CD4-positive, alpha-beta T cell (primary cell): ENCODE measurements at regions not wholly inside any gene's neighbourhood (a gene's known extent, or its start where the extent isn't known, plus 50 kb on each side); places are given as distances from the start of the nearest gene placed in this dataset.

ENCODE experiments used
- ATAC-seq: fragments of 200-7000 bp; cut with Tn5 transposase; one replicate; pipeline ENCODE4 v1.10.0; 2022; ENCODE audit warnings: mild to moderate bottlenecking; ENCODE audit not compliant: poor library complexity
- CTCF ChIA-PET: fragments of 350-600 bp; sonication (Branson Sonifier 250); formaldehyde crosslinking; loops from one replicate; lab custom pipeline; 2021; ENCODE audit warnings: antibody characterized with exemption, inconsistent platforms; lab: Charles Lee
- POLR2A ChIA-PET: fragments of 350-600 bp; sonication (Branson Sonifier 250); formaldehyde crosslinking; loops from one replicate; lab custom pipeline; 2021; ENCODE audit warnings: antibody characterized with exemption, inconsistent platforms; lab: Charles Lee
- DNase-seq, 14 experiments: peaks; one replicate each; pipeline ENCODE4 v3.0.0-alpha.2; 2013 to 2020; ENCODE audit warnings: mixed read lengths in 2 of 14
- H3K27ac ChIP-seq, 2 donors: one replicate each; pipeline versions ENCODE4 v1.5.1 to v1.7.0; 2013; ENCODE audit warnings: low read length in 2 of 2, low read depth in 1 of 2, mild to moderate bottlenecking in 1 of 2
- H3K27me3 ChIP-seq, 2 experiments: 1 replicate in 1 of 2; 2 replicates in 1 of 2; pipeline versions ENCODE4 v1.6.1 to v1.7.0; 2013; ENCODE audit warnings: low read length in 2 of 2, control low read depth in 1 of 2, mild to moderate bottlenecking in 1 of 2, moderate library complexity in 1 of 2; ENCODE audit not compliant: insufficient read depth in 2 of 2, control insufficient read depth in 1 of 2
- H3K36me3 ChIP-seq: one replicate; pipeline ENCODE4 v1.6.1; 2013; ENCODE audit warnings: low read length, control low read depth; ENCODE audit not compliant: insufficient read depth
- H3K4me1 ChIP-seq: one replicate; pipeline ENCODE4 v1.6.1; 2013; ENCODE audit warnings: low read length, control low read depth; ENCODE audit not compliant: insufficient read depth
- H3K4me3 ChIP-seq: one replicate; pipeline ENCODE4 v1.5.1; 2013; ENCODE audit warnings: mild to moderate bottlenecking, low read length, moderate library complexity
- H3K9me3 ChIP-seq, 2 experiments: 1 replicate in 1 of 2; 2 replicates in 1 of 2; pipeline versions ENCODE4 v1.6.1 to v1.7.0; 2013; ENCODE audit warnings: low read length in 2 of 2, mild to moderate bottlenecking in 2 of 2, control low read depth in 1 of 2, moderate library complexity in 1 of 2; ENCODE audit not compliant: control insufficient read depth in 1 of 2, insufficient read depth in 1 of 2
- H3K27ac Mint-ChIP-seq: one replicate; pipeline ENCODE4 v1.8.0; 2020; ENCODE audit warnings: mixed read lengths
- H3K27me3 Mint-ChIP-seq: one replicate; pipeline ENCODE4 v1.8.0; 2021; ENCODE audit warnings: mixed read lengths
- H3K36me3 Mint-ChIP-seq: one replicate; pipeline ENCODE4 v1.8.0; 2021; ENCODE audit warnings: low read depth, mixed read lengths
- H3K4me1 Mint-ChIP-seq: one replicate; pipeline ENCODE4 v1.8.0; 2021; ENCODE audit warnings: low read depth, mixed read lengths
- H3K4me3 Mint-ChIP-seq: one replicate; pipeline ENCODE4 v1.8.0; 2020; ENCODE audit warnings: mild to moderate bottlenecking, mixed read lengths
- H3K9me3 Mint-ChIP-seq: one replicate; pipeline ENCODE4 v1.8.0; 2020; ENCODE audit warnings: mixed read lengths
- CTCF ChIP-seq: fragments of 200-600 bp; IDR thresholded peaks from one replicate; pipeline ENCODE4 v1.8.0; 2022; ENCODE audit warnings: antibody characterized with exemption, mild to moderate bottlenecking
- intact Hi-C, 2 experiments: fragments of 100-400 bp; cut with DNase I in 1 of 2; cut with micrococcal nuclease in 1 of 2; formaldehyde crosslinking; loops; one replicate each; pipeline versions ENCODE4 v1.15.1 to v1.9.0; 2023 to 2025; cut with DNase I, micrococcal nuclease

GRCh38 chr2:238578256-238578655 is 151.5 kb downstream of the ASB1 start:
- H3K36me3 Mint-ChIP-seq: no peaks in the 10 kb centered on the region
- H3K4me3 ChIP-seq: no peak overlapping the region
- peaks cover 25% of the 10 kb centered on the region for H3K27me3 Mint-ChIP-seq
- H3K27ac ChIP-seq: no peak overlapping the region
- H3K36me3 ChIP-seq: no peaks in the 10 kb centered on the region
- CTCF ChIA-PET: no interaction called here
- peaks cover 0 to 5% of the 10 kb centered on the region in 2 experiments for H3K9me3 ChIP-seq
- ATAC-seq (no peak), DNase-seq (no peak)
- no peaks in the 10 kb centered on the region for H3K9me3 Mint-ChIP-seq
- H3K4me1 Mint-ChIP-seq: no peaks in the 10 kb centered on the region
- no peaks in the 10 kb centered on the region for H3K4me1 ChIP-seq
- POLR2A ChIA-PET: no interaction called here
- TF ChIP-seq CTCF: no peak
- peaks cover 0 to 8% of the 10 kb centered on the region in 2 experiments for H3K27me3 ChIP-seq
- no peak overlapping the region for H3K4me3 Mint-ChIP-seq
- no peak overlapping the region for H3K27ac Mint-ChIP-seq
- intact Hi-C loops: no loop called here

- H3K36me3 ChIP-seq: no peaks in the 10 kb centered on the region
- no peak overlapping the region for H3K4me3 Mint-ChIP-seq
- ATAC-seq: no peak
- no peaks in the 10 kb centered on the region for H3K4me1 ChIP-seq
- peaks cover 0 to 8% of the 10 kb centered on the region in 2 experiments for H3K27me3 ChIP-seq
- intact Hi-C loops: no loop called here
- no peaks in the 10 kb centered on the region for H3K9me3 Mint-ChIP-seq
- no peaks in the 10 kb centered on the region for H3K36me3 Mint-ChIP-seq
- no peaks in the 10 kb centered on the region for H3K4me1 Mint-ChIP-seq
- H3K27me3 Mint-ChIP-seq: peaks cover 25% of the 10 kb centered on the region
- H3K4me3 ChIP-seq: no peak overlapping the region
- CTCF ChIA-PET: no interaction called here
- no peak overlapping the region for H3K27ac Mint-ChIP-seq
- TF ChIP-seq CTCF: no peak
- no peak overlapping the region for H3K27ac ChIP-seq
- no peaks in the 10 kb centered on the region for H3K9me3 ChIP-seq
- DNase-seq: no peak
- POLR2A ChIA-PET: no interaction called here
These were observed 153.8 kb downstream of the ASB1 start for GRCh38 chr2:238580486-238580885.

- TF ChIP-seq CTCF: no peak
- Mint-ChIP-seq H3K36me3 (no peaks in the 10 kb centered on the region), H3K27ac (no peak overlapping the region), H3K4me1 (no peaks in the 10 kb centered on the region), H3K4me3 (no peak overlapping the region), H3K27me3 (peaks cover 25% of the 10 kb centered on the region), H3K9me3 (no peaks in the 10 kb centered on the region)
- Histone ChIP-seq H3K36me3 (no peaks in the 10 kb centered on the region), H3K4me1 (no peaks in the 10 kb centered on the region), H3K27me3 (peaks cover 0 to 8% of the 10 kb centered on the region in 2 experiments), H3K27ac (no peak overlapping the region), H3K4me3 (no peak overlapping the region), H3K9me3 (no peaks in the 10 kb centered on the region)
- intact Hi-C loops: no loop called here
- ChIA-PET CTCF (no interaction called here), POLR2A (no interaction called here)
- DNase-seq (no peak), ATAC-seq (no peak)
These were observed 154.4 kb downstream of the ASB1 start for GRCh38 chr2:238581126-238581525.
